ENCODE measurements at regions not wholly inside any gene's neighbourhood (a gene's known extent, or its start where the extent isn't known, plus 50 kb on each side); places are given as distances from the start of the nearest gene placed in this dataset.

- Histone ChIP-seq H3K9me3 (replicated peaks; ENCODE audit: low read length) (peaks cover 7% of the 10 kb centered on the region), H3K36me3 (ENCODE audit: insufficient read depth, low read length) (no peaks in the 10 kb centered on the region), H3K4me1 (ENCODE audit: control insufficient read depth, insufficient read depth, low read length) (no peaks in the 10 kb centered on the region), H3K27me3 (ENCODE audit: control insufficient read depth, insufficient read depth, low read length) (no peaks in the 10 kb centered on the region), H3K9ac (ENCODE audit: low read depth, low read length) (no peak overlapping the region), H3K4me3 (ENCODE audit: low read length) (no peak overlapping the region), H3K4me2 (ENCODE audit: low read length) (no peak overlapping the region)
Observed at GRCh38 chr2:4838626-4839025, 853.6 kb upstream of the SOX11 start.

- no peak overlapping the region for H3K9ac ChIP-seq (ENCODE audit: low read depth, low read length)
- no peak overlapping the region for H3K4me3 ChIP-seq (ENCODE audit: low read length)
- no peaks in the 10 kb centered on the region for H3K27me3 ChIP-seq (ENCODE audit: control insufficient read depth, insufficient read depth, low read length)
- no peak overlapping the region for H3K4me2 ChIP-seq (ENCODE audit: low read length)
- no peaks in the 10 kb centered on the region for H3K4me1 ChIP-seq (ENCODE audit: control insufficient read depth, insufficient read depth, low read length)
- peaks cover 7% of the 10 kb centered on the region for H3K9me3 ChIP-seq (replicated peaks; ENCODE audit: low read length)
- no peaks in the 10 kb centered on the region for H3K36me3 ChIP-seq (ENCODE audit: insufficient read depth, low read length)
Observed at GRCh38 chr2:4840791-4841190, 851.4 kb upstream of the SOX11 start.

GRCh38 chr2:4844881-4845280 lies 847.3 kb upstream of the SOX11 start:
- H3K36me3 ChIP-seq (ENCODE audit: insufficient read depth, low read length), result no peaks in the 10 kb centered on the region
- H3K9me3 ChIP-seq (replicated peaks; ENCODE audit: low read length), result peaks cover 7% of the 10 kb centered on the region

GRCh38 chr2:4862031-4862430 lies 830.2 kb upstream of the SOX11 start:
- no peak overlapping the region for H3K4me2 ChIP-seq (ENCODE audit: low read length)
- H3K4me1 ChIP-seq (ENCODE audit: control insufficient read depth, insufficient read depth, low read length), result no peaks in the 10 kb centered on the region

More at GRCh38 chr2:4844881-4845280, 847.3 kb upstream of the SOX11 start:
- Histone ChIP-seq H3K4me1 (ENCODE audit: control insufficient read depth, insufficient read depth, low read length) (no peaks in the 10 kb centered on the region), H3K27me3 (ENCODE audit: control insufficient read depth, insufficient read depth, low read length) (no peaks in the 10 kb centered on the region), H3K9ac (ENCODE audit: low read depth, low read length) (no peak overlapping the region), H3K4me3 (ENCODE audit: low read length) (no peak overlapping the region), H3K4me2 (ENCODE audit: low read length) (no peak overlapping the region)

GRCh38 chr2:4866198-4866597 lies 826.0 kb upstream of the SOX11 start:
- no peaks in the 10 kb centered on the region for H3K9me3 ChIP-seq (replicated peaks; ENCODE audit: low read length)
- H3K36me3 ChIP-seq (ENCODE audit: insufficient read depth, low read length), result no peaks in the 10 kb centered on the region
- no peak overlapping the region for H3K9ac ChIP-seq (ENCODE audit: low read depth, low read length)
- H3K4me2 ChIP-seq (ENCODE audit: low read length), result no peak overlapping the region
- no peak overlapping the region for H3K4me3 ChIP-seq (ENCODE audit: low read length)
- no peaks in the 10 kb centered on the region for H3K4me1 ChIP-seq (ENCODE audit: control insufficient read depth, insufficient read depth, low read length)
- no peaks in the 10 kb centered on the region for H3K27me3 ChIP-seq (ENCODE audit: control insufficient read depth, insufficient read depth, low read length)

More at GRCh38 chr2:4862031-4862430, 830.2 kb upstream of the SOX11 start:
- H3K9ac ChIP-seq (ENCODE audit: low read depth, low read length), result no peak overlapping the region
- H3K9me3 ChIP-seq (replicated peaks; ENCODE audit: low read length), result no peaks in the 10 kb centered on the region
- H3K36me3 ChIP-seq (ENCODE audit: insufficient read depth, low read length), result no peaks in the 10 kb centered on the region
- no peak overlapping the region for H3K4me3 ChIP-seq (ENCODE audit: low read length)
- H3K27me3 ChIP-seq (ENCODE audit: control insufficient read depth, insufficient read depth, low read length), result no peaks in the 10 kb centered on the region

GRCh38 chr2:4868466-4868865 lies 823.7 kb upstream of the SOX11 start:
- H3K4me2 ChIP-seq (ENCODE audit: low read length), result no peak overlapping the region
- no peaks in the 10 kb centered on the region for H3K4me1 ChIP-seq (ENCODE audit: control insufficient read depth, insufficient read depth, low read length)
- H3K9me3 ChIP-seq (replicated peaks; ENCODE audit: low read length), result no peaks in the 10 kb centered on the region
- H3K36me3 ChIP-seq (ENCODE audit: insufficient read depth, low read length), result no peaks in the 10 kb centered on the region
- H3K4me3 ChIP-seq (ENCODE audit: low read length), result no peak overlapping the region
- no peaks in the 10 kb centered on the region for H3K27me3 ChIP-seq (ENCODE audit: control insufficient read depth, insufficient read depth, low read length)
- H3K9ac ChIP-seq (ENCODE audit: low read depth, low read length), result no peak overlapping the region

- H3K4me3 ChIP-seq (ENCODE audit: low read length), result no peak overlapping the region
- no peaks in the 10 kb centered on the region for H3K27me3 ChIP-seq (ENCODE audit: control insufficient read depth, insufficient read depth, low read length)
- H3K9me3 ChIP-seq (replicated peaks; ENCODE audit: low read length), result no peaks in the 10 kb centered on the region
- H3K4me2 ChIP-seq (ENCODE audit: low read length), result no peak overlapping the region
- no peaks in the 10 kb centered on the region for H3K4me1 ChIP-seq (ENCODE audit: control insufficient read depth, insufficient read depth, low read length)
- H3K9ac ChIP-seq (ENCODE audit: low read depth, low read length), result no peak overlapping the region
- no peaks in the 10 kb centered on the region for H3K36me3 ChIP-seq (ENCODE audit: insufficient read depth, low read length)
Observed at GRCh38 chr2:4869154-4869553, 823.0 kb upstream of the SOX11 start.

GRCh38 chr2:4873364-4873763 lies 818.8 kb upstream of the SOX11 start:
- Histone ChIP-seq H3K9ac (ENCODE audit: low read depth, low read length) (no peak overlapping the region), H3K4me3 (ENCODE audit: low read length) (no peak overlapping the region), H3K4me2 (ENCODE audit: low read length) (no peak overlapping the region), H3K36me3 (ENCODE audit: insufficient read depth, low read length) (no peaks in the 10 kb centered on the region), H3K4me1 (ENCODE audit: control insufficient read depth, insufficient read depth, low read length) (no peaks in the 10 kb centered on the region), H3K27me3 (ENCODE audit: control insufficient read depth, insufficient read depth, low read length) (no peaks in the 10 kb centered on the region), H3K9me3 (replicated peaks; ENCODE audit: low read length) (no peaks in the 10 kb centered on the region)

- H3K9me3 ChIP-seq (replicated peaks; ENCODE audit: low read length), result no peaks in the 10 kb centered on the region
Observed at GRCh38 chr2:4873876-4874593, 818.1 kb upstream of the SOX11 start.

GRCh38 chr2:4882421-4882820 lies 809.8 kb upstream of the SOX11 start:
- Histone ChIP-seq H3K4me3 (ENCODE audit: low read length) (no peak overlapping the region), H3K27me3 (ENCODE audit: control insufficient read depth, insufficient read depth, low read length) (no peaks in the 10 kb centered on the region), H3K4me1 (ENCODE audit: control insufficient read depth, insufficient read depth, low read length) (no peaks in the 10 kb centered on the region), H3K9me3 (replicated peaks; ENCODE audit: low read length) (peaks cover 3% of the 10 kb centered on the region), H3K36me3 (ENCODE audit: insufficient read depth, low read length) (no peaks in the 10 kb centered on the region), H3K4me2 (ENCODE audit: low read length) (no peak overlapping the region), H3K9ac (ENCODE audit: low read depth, low read length) (no peak overlapping the region)

More at GRCh38 chr2:4873876-4874593, 818.1 kb upstream of the SOX11 start:
- no peaks in the 10 kb centered on the region for H3K27me3 ChIP-seq (ENCODE audit: control insufficient read depth, insufficient read depth, low read length)
- H3K9ac ChIP-seq (ENCODE audit: low read depth, low read length), result no peak overlapping the region
- no peak overlapping the region for H3K4me2 ChIP-seq (ENCODE audit: low read length)
- H3K4me1 ChIP-seq (ENCODE audit: control insufficient read depth, insufficient read depth, low read length), result no peaks in the 10 kb centered on the region
- H3K4me3 ChIP-seq (ENCODE audit: low read length), result no peak overlapping the region
- H3K36me3 ChIP-seq (ENCODE audit: insufficient read depth, low read length), result no peaks in the 10 kb centered on the region

GRCh38 chr2:4882941-4883340 lies 809.2 kb upstream of the SOX11 start:
- Histone ChIP-seq H3K9ac (ENCODE audit: low read depth, low read length) (no peak overlapping the region), H3K27me3 (ENCODE audit: control insufficient read depth, insufficient read depth, low read length) (no peaks in the 10 kb centered on the region), H3K4me2 (ENCODE audit: low read length) (no peak overlapping the region), H3K36me3 (ENCODE audit: insufficient read depth, low read length) (no peaks in the 10 kb centered on the region), H3K4me3 (ENCODE audit: low read length) (no peak overlapping the region), H3K9me3 (replicated peaks; ENCODE audit: low read length) (peaks cover 3% of the 10 kb centered on the region), H3K4me1 (ENCODE audit: control insufficient read depth, insufficient read depth, low read length) (no peaks in the 10 kb centered on the region)

- Histone ChIP-seq H3K9me3 (replicated peaks; ENCODE audit: low read length) (peaks cover 3% of the 10 kb centered on the region), H3K36me3 (ENCODE audit: insufficient read depth, low read length) (no peaks in the 10 kb centered on the region), H3K27me3 (ENCODE audit: control insufficient read depth, insufficient read depth, low read length) (no peaks in the 10 kb centered on the region), H3K4me2 (ENCODE audit: low read length) (no peak overlapping the region), H3K4me1 (ENCODE audit: control insufficient read depth, insufficient read depth, low read length) (no peaks in the 10 kb centered on the region), H3K4me3 (ENCODE audit: low read length) (no peak overlapping the region), H3K9ac (ENCODE audit: low read depth, low read length) (no peak overlapping the region)
Observed at GRCh38 chr2:4883375-4883774, 808.8 kb upstream of the SOX11 start.

Data from skeletal muscle satellite cell (primary cell).